ENCODE measurements at regions not wholly inside any gene's neighbourhood (a gene's known extent, or its start where the extent isn't known, plus 50 kb on each side); places are given as distances from the start of the nearest gene placed in this dataset.
A peak's percentile ranks its signal among the peaks of the same experiment; 100 is the strongest.

DNA sequence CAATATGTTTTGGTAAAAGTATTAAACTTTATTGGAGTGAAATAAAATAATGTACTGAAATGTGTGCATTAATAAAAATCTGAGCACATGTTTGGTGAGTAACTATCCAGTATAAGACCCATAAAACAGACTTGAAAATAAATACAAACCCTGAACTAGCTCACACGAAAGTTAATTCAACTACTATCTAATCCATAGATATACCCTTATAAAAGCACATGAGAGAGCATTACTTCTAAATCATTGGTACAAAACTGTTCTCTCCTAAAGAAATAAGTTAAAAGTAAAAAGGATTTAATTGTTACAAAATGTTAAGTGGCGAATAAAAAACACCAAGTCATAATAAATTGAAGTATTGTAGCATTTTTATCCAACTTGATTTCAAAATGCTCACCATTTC lies 295.6 kb downstream of the PTPRC start:
- no peak for DNase-seq (ENCODE audit: extremely low spot score, unreplicated experiment)
- Mint-ChIP-seq H3K4me3 (ENCODE audit: unreplicated experiment) (no peak overlapping the region), H3K36me3 (ENCODE audit: unreplicated experiment) (peaks cover 9% of the 10 kb centered on the region), H3K4me1 (ENCODE audit: unreplicated experiment) (peaks cover 38% of the 10 kb centered on the region), H3K27ac (ENCODE audit: unreplicated experiment) (no peak overlapping the region), H3K27me3 (ENCODE audit: unreplicated experiment) (no peaks in the 10 kb centered on the region), H3K9me3 (ENCODE audit: unreplicated experiment) (no peaks in the 10 kb centered on the region)
- TF ChIP-seq CTCF (IDR thresholded peaks at IDR 0.05) = no peak

GRCh38 chr1:198934901-198935305 lies 296.1 kb downstream of the PTPRC start:
- peaks cover 34% of the 10 kb centered on the region for H3K4me1 Mint-ChIP-seq (ENCODE audit: unreplicated experiment)
- H3K27me3 Mint-ChIP-seq (ENCODE audit: unreplicated experiment) = no peaks in the 10 kb centered on the region
- H3K36me3 Mint-ChIP-seq (ENCODE audit: unreplicated experiment) = peaks cover 9% of the 10 kb centered on the region
- H3K27ac Mint-ChIP-seq (ENCODE audit: unreplicated experiment) = no peak overlapping the region
- DNase-seq (ENCODE audit: extremely low spot score, unreplicated experiment) = no peak
- no peak for TF ChIP-seq CTCF (IDR thresholded peaks at IDR 0.05)
- no peak overlapping the region for H3K4me3 Mint-ChIP-seq (ENCODE audit: unreplicated experiment)
- H3K9me3 Mint-ChIP-seq (ENCODE audit: unreplicated experiment) = no peaks in the 10 kb centered on the region

DNA sequence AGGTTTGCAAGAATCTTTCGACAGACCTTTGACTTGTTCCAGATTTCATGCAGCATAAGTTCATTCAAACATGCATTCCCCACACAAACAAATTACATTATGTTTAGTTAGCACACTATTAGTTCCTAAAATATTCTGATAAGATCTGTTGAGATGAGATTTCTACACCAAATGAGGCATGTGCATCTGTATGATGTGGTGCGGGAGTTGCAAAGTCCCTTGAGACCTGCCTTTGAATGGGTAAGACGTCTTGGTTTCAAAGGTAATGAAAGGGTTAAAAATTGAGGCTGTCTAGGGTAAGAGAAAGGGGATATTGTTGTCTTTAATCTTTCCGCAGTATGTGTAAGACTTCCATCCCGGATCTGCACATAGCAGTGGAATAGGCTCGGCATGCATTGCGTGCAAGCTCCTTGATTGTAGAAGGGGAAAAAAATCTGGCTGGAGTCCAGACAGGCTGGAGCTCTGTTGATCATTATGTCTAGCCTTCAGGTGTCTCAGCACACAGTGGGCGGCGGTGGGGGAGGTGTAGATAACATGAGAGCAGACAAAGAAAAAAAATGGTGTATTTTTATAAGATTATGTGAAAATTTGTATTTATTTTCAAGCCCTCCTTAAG lies 296.6 kb downstream of the PTPRC start:
- no peak overlapping the region for H3K27ac Mint-ChIP-seq (ENCODE audit: unreplicated experiment)
- peak; percentile 90 for DNase-seq (ENCODE audit: extremely low spot score, unreplicated experiment)
- H3K4me3 Mint-ChIP-seq (ENCODE audit: unreplicated experiment) = no peak overlapping the region

GRCh38 chr1:198936371-198937083 lies 297.7 kb downstream of the PTPRC start:
- Mint-ChIP-seq H3K36me3 (ENCODE audit: unreplicated experiment) (peaks cover 9% of the 10 kb centered on the region), H3K9me3 (ENCODE audit: unreplicated experiment) (no peaks in the 10 kb centered on the region), H3K4me3 (ENCODE audit: unreplicated experiment) (no peak overlapping the region), H3K4me1 (ENCODE audit: unreplicated experiment) (peaks cover 21% of the 10 kb centered on the region), H3K27me3 (ENCODE audit: unreplicated experiment) (no peaks in the 10 kb centered on the region), H3K27ac (ENCODE audit: unreplicated experiment) (no peak overlapping the region)
- DNase-seq (ENCODE audit: extremely low spot score, unreplicated experiment) = no peak
- no peak for TF ChIP-seq CTCF (IDR thresholded peaks at IDR 0.05)

More for the DNA sequence above, 296.6 kb downstream of the PTPRC start:
- Mint-ChIP-seq H3K4me1 (ENCODE audit: unreplicated experiment) (peaks cover 29% of the 10 kb centered on the region), H3K27me3 (ENCODE audit: unreplicated experiment) (no peaks in the 10 kb centered on the region), H3K36me3 (ENCODE audit: unreplicated experiment) (peaks cover 9% of the 10 kb centered on the region), H3K9me3 (ENCODE audit: unreplicated experiment) (no peaks in the 10 kb centered on the region)
- TF ChIP-seq CTCF (IDR thresholded peaks at IDR 0.05) = no peak

- no peak for DNase-seq (ENCODE audit: extremely low spot score, unreplicated experiment)
- Mint-ChIP-seq H3K4me1 (ENCODE audit: unreplicated experiment) (peaks cover 18% of the 10 kb centered on the region), H3K9me3 (ENCODE audit: unreplicated experiment) (no peaks in the 10 kb centered on the region), H3K4me3 (ENCODE audit: unreplicated experiment) (no peak overlapping the region), H3K27ac (ENCODE audit: unreplicated experiment) (no peak overlapping the region), H3K36me3 (ENCODE audit: unreplicated experiment) (peaks cover 7% of the 10 kb centered on the region), H3K27me3 (ENCODE audit: unreplicated experiment) (no peaks in the 10 kb centered on the region)
- TF ChIP-seq CTCF (IDR thresholded peaks at IDR 0.05) = no peak
These were observed 298.6 kb downstream of the PTPRC start for GRCh38 chr1:198937231-198938031.
